ENCODE measurements at regions not wholly inside any gene's neighbourhood (a gene's known extent, or its start where the extent isn't known, plus 50 kb on each side); places are given as distances from the start of the nearest gene placed in this dataset.
"Not testable (repeated sequence)": the region's sequence is repeated elsewhere in the genome, so short reads cannot be mapped to it uniquely, and the experiment has no call there.

DNA sequence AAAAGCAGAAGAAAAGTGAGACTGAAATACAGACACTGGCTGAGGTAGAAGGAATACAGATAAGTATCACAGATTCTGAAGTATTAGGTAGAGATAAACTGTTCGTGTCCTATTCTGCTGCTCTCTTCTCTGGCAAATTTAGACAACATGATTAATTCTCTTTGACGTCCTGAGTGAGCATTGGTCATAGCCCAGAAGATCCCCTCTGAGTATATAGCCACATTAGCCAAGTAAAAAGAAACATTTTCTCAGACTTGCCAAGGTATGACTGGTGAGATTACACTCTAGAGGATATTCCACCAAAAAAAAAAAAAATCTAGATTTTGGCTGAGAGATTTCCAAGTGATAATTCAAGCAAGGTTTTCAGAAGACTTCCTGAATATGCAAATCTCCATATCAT, 111.4 kb upstream of the ALCAM start:
- peak in 1 of 2 donors; percentile 16 for DNase-seq (ENCODE audit: low read depth in 2 of 2)

DNA sequence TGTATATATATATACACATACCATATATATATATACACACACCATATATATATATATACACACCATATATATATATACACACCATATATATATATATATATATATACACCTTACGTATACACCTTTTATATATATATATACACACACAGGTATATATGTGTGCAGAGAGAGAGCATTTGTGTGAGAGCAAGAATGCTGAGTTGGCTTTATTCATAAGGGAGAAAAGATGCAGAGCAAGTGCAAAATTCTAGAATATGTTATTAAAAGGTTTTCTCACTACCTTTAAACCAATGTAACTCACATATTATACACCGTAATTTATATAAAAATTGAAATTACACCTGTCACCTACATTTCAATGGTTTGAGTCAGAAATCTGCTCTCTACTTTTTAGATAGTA, 107.2 kb upstream of the ALCAM start:
- no peak for DNase-seq (ENCODE audit: low read depth in 2 of 2)

DNA sequence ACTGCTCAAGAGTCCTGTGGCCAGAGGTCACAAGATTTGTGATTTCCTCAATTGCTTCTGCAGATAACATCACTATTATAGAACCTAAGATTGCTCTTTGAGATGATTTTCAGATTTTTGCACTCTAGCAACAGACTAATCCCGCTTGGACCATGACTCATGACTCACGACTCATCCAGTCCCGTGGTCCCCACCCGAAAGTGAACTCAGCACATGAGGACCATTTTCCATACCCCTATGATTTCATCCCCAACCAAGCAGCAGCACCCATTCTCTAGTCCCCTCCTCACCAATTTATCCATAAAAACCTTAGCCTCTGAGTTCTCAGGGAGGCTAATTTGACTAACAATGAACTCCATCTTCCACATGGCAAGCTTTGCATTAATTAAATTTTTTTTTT, 106.3 kb upstream of the ALCAM start:
- DNase-seq (ENCODE audit: low read depth in 2 of 2) = no peak

DNA sequence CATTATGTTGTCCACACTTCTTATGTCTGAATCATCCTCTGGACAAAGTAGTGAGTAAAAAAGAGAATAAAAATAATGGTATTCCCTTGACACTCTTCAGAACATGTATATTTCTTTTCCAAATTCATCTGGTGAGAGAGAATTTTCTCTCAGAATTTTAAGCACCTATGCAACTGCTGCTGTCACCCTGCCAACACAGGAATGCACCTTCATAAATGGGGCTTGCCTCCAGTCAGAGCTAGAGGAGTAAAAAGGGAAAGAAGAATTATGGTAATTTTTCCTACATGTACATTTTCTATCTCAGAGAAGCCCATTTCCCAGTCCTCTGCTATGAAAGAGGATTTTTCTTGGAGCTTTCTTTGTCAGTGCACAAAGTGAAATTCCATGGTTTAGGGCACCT, 92.2 kb upstream of the ALCAM start:
- DNase-seq (ENCODE audit: low read depth in 2 of 2) = no peak

DNA sequence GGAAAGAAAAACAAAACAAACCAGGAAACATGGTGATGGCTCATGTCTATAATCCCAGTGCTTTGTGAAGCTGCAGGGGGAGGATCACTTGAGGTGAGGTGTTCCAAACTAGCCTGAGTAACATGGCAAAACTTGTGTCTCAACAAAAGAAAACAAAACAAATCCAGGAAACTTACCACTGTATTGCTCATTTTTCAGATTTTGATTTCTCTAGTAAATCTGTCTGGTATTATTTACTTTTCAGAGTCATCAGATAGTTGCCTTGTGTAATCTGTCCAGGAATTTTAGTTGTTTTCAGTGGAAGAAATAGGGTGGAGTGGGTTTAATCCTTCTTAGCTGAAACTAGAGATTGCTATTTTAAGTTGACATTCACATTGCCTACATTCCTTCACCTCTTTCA, 91.8 kb upstream of the ALCAM start:
- DNase-seq (ENCODE audit: low read depth in 2 of 2) = peak; percentile 25 to 42

DNA sequence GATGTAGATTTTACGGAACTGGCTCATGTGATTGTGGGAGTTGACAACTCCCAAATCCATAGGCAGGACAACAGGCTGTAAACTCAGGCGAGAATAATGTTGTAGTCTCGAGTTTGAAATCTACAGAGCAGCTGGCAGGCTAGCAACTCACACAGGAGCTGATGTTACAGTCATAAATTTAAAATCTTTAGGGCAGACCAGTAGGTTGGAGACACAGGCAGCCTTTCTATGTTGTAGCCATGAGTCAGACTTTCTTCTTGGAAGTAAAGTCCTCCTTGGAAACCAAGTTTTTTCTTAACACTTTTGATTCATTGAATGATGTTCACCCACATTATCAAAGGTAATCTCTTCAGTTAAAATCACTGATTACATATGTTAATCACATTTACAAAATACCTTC, 89.1 kb upstream of the ALCAM start:
- DNase-seq (ENCODE audit: low read depth in 2 of 2) = peak in 1 of 2 donors; percentile 55

DNA sequence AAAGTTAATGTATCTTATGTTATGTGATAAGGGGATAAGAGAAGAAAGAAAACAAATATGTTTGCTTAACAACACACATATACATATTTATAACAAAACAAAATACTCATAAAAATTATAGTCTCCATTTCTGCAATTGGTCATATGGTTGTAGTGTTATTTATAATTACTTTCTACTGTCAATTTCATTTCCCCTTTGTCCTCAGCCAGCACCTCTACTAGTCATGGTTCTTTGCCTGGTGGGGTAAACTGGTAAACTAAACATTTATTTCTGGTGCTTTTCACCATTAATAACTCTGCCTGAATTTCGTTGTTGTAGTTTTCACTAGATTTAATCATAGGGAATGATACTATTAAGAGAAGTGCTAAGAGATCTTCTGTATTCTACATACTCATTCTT, 88.0 kb upstream of the ALCAM start:
- no peak for DNase-seq (ENCODE audit: low read depth in 2 of 2)

DNA sequence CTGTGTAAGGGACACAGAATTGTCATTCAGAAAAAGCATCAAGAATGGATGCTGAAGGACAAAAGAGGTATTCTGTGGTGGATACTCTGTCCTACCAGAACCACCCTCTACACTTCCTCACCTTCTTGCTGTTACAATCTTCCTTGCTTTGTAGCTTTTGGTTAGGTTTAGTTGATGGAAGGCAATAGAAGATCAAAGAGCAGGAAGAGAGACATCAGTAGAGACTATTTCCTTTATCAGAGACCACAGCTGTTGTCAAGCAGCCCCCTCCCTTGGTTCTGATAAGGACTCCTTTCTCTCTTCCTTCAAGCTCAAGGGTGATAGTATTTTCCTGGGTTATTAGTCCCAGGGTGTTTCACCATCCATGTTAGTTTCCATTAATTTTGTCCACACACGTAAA, 84.7 kb upstream of the ALCAM start:
- DNase-seq (ENCODE audit: low read depth in 2 of 2) = no peak

DNA sequence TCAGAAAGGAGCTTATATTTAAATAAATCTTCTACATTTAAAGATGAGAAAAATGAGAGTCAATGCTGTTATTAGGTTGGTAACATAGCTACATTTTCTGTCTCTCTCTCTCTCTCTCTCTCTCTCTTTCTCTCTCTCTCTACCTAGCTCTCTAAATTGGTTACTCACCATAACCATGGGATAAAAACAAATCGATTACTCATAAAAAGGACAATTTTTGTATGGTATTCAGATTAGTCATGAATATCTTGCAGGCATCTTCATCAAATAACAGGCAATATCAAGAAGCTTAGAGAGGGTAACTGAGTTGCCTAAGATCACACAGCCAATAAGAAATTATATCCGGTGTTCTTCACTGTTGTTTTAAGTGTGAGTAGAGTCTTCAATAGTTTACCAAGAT, 81.8 kb upstream of the ALCAM start:
- no peak for DNase-seq (ENCODE audit: low read depth in 2 of 2)

DNA sequence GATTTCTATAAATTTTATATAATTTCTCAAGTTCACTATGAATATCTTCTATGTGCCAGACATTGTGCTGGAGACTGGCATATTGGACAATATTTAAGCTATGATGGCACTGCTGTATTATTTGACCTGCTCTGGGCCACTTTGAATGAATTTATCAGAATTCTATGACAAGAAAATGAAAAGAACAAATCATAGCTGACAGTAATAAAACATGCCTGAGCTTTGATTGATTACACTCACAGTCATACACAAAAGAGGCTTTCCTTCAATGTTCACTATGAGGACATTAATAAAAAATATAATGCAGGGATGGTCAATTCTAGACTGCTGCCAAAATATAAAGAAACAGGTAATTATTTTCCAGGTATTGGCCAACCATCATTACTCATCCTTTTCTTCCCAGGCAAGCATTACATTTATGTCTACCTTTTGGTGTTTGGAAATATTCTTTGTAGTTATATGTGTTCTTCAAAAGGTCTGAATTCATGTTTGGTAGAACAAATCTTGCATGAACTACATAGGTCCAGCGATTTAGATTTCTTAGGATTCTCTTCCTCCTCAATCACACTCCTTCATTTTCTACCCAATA, 81.0 kb upstream of the ALCAM start:
- DNase-seq (ENCODE audit: low read depth in 2 of 2) = no peak

DNA sequence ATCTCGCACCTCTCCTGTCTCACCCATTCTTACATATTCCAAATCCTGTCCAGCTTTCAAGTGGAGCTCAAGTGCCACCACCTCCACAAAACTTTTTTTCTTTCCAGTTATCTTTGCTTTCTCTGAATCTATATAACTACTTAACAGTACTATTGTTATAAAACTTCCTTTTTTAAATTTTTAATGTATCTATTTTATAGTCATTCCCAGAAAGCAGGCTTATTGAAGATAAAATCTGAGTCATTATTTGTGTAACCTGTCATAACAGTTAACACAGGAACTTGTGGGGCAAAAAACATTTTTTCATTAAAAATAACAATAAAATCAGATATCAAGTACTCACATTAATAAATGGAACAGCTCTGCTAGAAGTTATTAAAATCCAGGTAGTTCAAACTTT, 73.3 kb upstream of the ALCAM start:
- DNase-seq (ENCODE audit: low read depth in 2 of 2) = peak in 1 of 2 donors; percentile 14

DNA sequence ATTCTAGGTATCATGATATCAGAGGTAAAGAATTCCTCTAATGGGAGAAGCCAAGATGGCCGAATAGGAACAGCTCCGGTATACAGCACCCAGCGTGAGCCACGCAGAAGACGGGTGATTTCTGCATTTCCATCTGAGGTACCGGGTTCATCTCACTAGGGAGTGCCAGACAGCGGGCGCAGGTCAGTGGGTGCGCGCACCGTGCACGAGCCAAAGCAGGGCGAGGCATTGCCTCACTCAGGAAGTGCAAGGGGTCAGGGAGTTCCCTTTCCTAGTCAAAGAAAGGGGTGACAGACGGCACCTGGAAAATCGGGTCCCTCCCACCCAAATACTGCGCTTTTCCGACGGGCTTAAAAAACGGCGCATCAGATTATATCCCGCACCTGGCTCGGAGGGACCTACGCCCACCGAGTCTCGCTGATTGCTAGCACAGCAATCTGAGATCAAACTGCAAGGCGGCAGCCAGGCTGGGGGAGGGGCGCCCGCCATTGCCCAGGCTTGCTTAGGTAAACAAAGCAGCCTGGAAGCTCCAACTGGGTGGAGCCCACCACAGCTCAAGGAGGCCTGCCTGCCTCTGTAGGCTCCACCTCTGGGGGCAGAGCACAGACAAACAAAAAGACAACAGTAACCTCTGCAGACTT, 70.4 kb upstream of the ALCAM start:
- not testable (repeated sequence) for DNase-seq (ENCODE audit: low read depth in 2 of 2)

DNA sequence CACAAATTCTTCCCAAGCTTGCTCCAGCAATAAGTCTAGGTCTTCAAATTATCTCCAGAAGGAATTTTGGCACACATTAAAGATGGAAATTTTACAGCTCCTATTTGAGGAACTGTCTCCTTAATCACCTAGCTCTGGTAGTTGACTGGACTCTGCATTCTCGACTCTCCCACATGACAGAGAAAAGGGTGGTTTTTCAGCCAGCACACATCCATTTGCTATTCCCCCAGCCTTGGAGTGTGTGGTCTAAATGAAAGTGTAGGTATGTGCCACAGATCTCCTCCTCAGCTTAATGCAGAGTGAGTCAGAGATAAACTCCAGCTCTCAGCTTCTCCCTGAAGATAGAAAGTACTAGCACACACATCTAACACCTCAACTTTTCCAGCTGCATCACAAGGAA, 62.2 kb upstream of the ALCAM start:
- DNase-seq (ENCODE audit: low read depth in 2 of 2) = no peak

DNA sequence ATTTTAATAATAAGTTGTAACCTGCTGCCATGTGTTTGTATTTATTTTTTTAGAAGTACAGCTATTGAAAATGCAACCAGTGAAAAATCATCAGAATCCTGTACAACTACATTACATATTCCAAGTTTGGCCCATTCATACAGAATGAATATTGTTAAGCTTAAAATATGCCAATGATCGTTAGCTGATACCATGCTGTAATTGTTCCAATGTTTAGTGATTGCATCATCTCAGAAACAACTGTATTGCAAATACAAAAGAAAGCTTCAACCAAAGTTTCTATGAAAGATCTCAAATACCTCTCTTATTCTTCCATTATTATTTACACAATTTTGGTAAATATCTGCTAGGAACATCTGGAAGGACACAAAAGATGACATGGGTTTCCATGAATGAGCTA, 51.6 kb upstream of the ALCAM start:
- DNase-seq (ENCODE audit: low read depth in 2 of 2) = no peak

DNA sequence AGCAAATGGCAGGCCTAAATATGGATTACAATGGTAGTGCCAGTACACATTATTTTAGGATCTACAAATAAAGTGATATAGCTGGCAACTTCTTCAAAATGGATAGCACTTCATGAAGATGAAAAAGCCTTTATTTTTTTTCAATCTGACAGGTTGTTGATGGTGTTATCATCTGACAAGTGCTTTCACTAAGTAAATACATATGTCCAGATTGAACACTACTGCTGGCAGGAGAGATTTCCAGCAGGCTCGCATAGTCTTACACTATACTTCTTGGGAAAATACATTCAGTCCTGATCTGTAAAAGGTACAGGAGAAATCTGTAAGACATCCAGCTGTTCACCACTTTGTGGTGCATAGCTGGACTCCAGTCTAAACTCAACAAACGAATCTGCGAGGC, 50.9 kb upstream of the ALCAM start:
- DNase-seq (ENCODE audit: low read depth in 2 of 2) = no peak

DNA sequence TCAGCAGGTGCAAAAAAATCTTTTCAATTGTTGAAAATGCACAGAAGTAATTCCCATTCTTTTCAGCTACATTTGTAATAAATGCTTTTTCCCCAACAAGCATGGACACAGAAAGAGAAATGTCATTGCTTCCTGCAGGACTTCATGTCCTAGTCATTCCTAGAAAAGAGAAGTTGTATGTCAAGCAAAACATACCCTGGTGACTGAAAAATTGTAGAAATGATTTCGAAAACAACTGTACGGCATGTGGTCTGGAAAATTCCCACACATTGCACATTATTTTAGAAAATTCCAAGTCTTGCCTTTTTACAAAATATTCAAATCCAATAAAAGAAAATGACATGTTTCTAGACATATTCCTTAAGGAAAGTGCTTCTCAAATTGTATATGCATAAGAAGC, 50.4 kb upstream of the ALCAM start:
- DNase-seq (ENCODE audit: low read depth in 2 of 2) = no peak

Measured in lung microvascular endothelial cell (primary cell).